Calu3 (cell line): ENCODE measurements at regions not wholly inside any gene's neighbourhood (a gene's known extent, or its start where the extent isn't known, plus 50 kb on each side); places are given as distances from the start of the nearest gene placed in this dataset.
"Not testable (repeated sequence)": the region's sequence is repeated elsewhere in the genome, so short reads cannot be mapped to it uniquely, and the experiment has no call there.

Source experiments
- BruUV-seq: library from RNA; stranded (reverse); fragments of 400-500 nt; replicated peaks from 2 replicates; lab custom pipeline; 2021; lab: Mats Ljungman, UMichigan
- CTCF ChIA-PET: fragments of 300-600 bp; sonication (Branson Sonifier 250); formaldehyde crosslinking; loops from one replicate; lab custom pipeline; 2022; ENCODE audit warnings: antibody characterized with exemption; lab: Charles Lee
- DNase-seq: peaks from one replicate; pipeline ENCODE4 v3.0.0; 2022
- H3K27ac Mint-ChIP-seq: one replicate; pipeline ENCODE4 v1.8.0; 2022; ENCODE audit warnings: mixed read lengths; ENCODE audit not compliant: unreplicated experiment
- H3K27me3 Mint-ChIP-seq: one replicate; pipeline ENCODE4 v1.8.0; 2022; ENCODE audit warnings: mixed read lengths; ENCODE audit not compliant: unreplicated experiment
- H3K36me3 Mint-ChIP-seq: one replicate; pipeline ENCODE4 v1.8.0; 2022; ENCODE audit warnings: mild to moderate bottlenecking, moderate library complexity, mixed read lengths; ENCODE audit not compliant: insufficient read depth, unreplicated experiment
- H3K4me1 Mint-ChIP-seq: one replicate; pipeline ENCODE4 v1.8.0; 2022; ENCODE audit warnings: mild to moderate bottlenecking, low read depth, mixed read lengths; ENCODE audit not compliant: unreplicated experiment
- H3K4me3 Mint-ChIP-seq: one replicate; pipeline ENCODE4 v1.8.0; 2022; ENCODE audit warnings: mild to moderate bottlenecking, low read depth, moderate library complexity, mixed read lengths; ENCODE audit not compliant: unreplicated experiment
- H3K9me3 Mint-ChIP-seq: one replicate; pipeline ENCODE4 v1.8.0; 2022; ENCODE audit warnings: low read depth, mixed read lengths; ENCODE audit not compliant: unreplicated experiment
- CTCF ChIP-seq: fragments of 200-600 bp; IDR thresholded peaks from one replicate; pipeline ENCODE4 v1.8.0; 2022; ENCODE audit warnings: antibody characterized with exemption; ENCODE audit not compliant: unreplicated experiment
- intact Hi-C: fragments of 100-400 bp; cut with micrococcal nuclease; formaldehyde crosslinking; loops from one replicate; pipeline ENCODE4 v1.10.0; 2022; ENCODE audit not compliant: unreplicated experiment

DNA sequence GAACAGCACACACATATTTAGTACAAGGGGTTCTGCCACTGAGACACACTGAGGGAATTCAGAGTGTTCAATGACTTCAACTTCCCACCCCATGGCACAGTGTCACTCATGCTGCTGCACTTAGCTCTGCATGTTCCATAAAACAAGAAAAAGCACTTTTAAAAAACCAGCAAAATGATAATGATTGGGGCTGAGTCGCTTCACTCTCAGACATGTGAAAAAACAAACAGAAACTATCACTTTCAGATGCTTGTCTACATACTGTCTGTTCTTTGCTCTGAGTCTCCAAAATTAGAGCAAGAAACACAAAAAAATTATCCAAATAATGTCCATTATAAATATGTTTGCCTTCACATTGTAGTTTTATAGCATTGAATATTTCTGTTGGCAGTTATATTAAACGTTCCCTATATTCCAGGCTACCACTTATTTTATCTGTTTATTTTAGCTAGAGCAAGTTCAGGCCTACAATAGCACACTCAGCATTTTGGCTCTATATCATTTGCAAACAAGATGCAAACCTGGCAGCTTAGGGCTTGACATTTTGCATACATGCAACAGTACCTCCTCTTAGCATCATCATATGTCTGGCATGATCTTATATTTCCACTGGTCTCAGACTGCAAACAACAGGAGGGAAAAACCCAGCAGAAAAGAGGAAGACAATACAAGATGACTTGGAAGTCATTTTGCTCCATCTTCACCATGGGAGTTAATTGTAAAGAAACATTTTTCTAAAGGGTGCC is 398.8 kb downstream of the HACE1 start:
- TF ChIP-seq CTCF: no peak
- Mint-ChIP-seq H3K9me3 (no peaks in the 10 kb centered on the region), H3K27me3 (no peaks in the 10 kb centered on the region), H3K4me1 (no peaks in the 10 kb centered on the region), H3K36me3 (no peaks in the 10 kb centered on the region), H3K27ac (no peak overlapping the region), H3K4me3 (no peak overlapping the region)
- no TSS peak for BruUV-seq
- DNase-seq: no peak
- intact Hi-C loops: no loop called here
- CTCF ChIA-PET: no interaction called here

DNA sequence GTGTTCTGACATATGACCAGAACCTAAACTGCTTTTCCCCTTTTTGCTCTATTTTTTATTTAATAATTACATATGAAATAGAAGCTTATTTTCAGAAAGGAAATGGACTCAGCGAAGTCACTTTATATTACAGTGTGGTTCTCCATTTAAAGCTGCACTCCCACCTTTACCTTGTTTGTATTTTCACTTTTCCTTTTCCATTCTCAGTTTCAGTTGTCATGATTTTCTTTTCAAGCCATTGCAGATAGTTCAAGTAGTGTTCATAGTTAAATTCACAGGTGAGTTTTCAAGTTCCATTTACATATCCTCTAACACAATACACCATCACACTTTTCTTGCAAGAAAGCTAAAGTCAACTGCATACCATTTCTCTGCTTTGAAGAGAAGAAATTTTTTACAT is 400.2 kb downstream of the HACE1 start:
- no peak overlapping the region for H3K27ac Mint-ChIP-seq
- no peaks in the 10 kb centered on the region for H3K4me1 Mint-ChIP-seq
- H3K4me3 Mint-ChIP-seq: no peak overlapping the region
- CTCF ChIA-PET: interaction anchor here (0.6 kb wide), 1 partner anchor 74 kb away, joined by 3 read pairs; no protein-coding TSS in a partner anchor
- H3K36me3 Mint-ChIP-seq: no peaks in the 10 kb centered on the region
- H3K27me3 Mint-ChIP-seq: no peaks in the 10 kb centered on the region
- BruUV-seq: no TSS peak
- intact Hi-C loops: no loop called here
- no peak for DNase-seq
- no peaks in the 10 kb centered on the region for H3K9me3 Mint-ChIP-seq
- TF ChIP-seq CTCF: no peak

- no peak overlapping the region for H3K4me3 Mint-ChIP-seq
- H3K27ac Mint-ChIP-seq: no peak overlapping the region
- DNase-seq: no peak
- CTCF ChIA-PET: no interaction called here
- no peak for TF ChIP-seq CTCF
- no TSS peak for BruUV-seq
- H3K27me3 Mint-ChIP-seq: no peaks in the 10 kb centered on the region
- no peaks in the 10 kb centered on the region for H3K36me3 Mint-ChIP-seq
- no peaks in the 10 kb centered on the region for H3K4me1 Mint-ChIP-seq
- intact Hi-C loops: no loop called here
- H3K9me3 Mint-ChIP-seq: no peaks in the 10 kb centered on the region
Observed at GRCh38 chr6:104449918-104450317, 409.8 kb downstream of the HACE1 start.

DNA sequence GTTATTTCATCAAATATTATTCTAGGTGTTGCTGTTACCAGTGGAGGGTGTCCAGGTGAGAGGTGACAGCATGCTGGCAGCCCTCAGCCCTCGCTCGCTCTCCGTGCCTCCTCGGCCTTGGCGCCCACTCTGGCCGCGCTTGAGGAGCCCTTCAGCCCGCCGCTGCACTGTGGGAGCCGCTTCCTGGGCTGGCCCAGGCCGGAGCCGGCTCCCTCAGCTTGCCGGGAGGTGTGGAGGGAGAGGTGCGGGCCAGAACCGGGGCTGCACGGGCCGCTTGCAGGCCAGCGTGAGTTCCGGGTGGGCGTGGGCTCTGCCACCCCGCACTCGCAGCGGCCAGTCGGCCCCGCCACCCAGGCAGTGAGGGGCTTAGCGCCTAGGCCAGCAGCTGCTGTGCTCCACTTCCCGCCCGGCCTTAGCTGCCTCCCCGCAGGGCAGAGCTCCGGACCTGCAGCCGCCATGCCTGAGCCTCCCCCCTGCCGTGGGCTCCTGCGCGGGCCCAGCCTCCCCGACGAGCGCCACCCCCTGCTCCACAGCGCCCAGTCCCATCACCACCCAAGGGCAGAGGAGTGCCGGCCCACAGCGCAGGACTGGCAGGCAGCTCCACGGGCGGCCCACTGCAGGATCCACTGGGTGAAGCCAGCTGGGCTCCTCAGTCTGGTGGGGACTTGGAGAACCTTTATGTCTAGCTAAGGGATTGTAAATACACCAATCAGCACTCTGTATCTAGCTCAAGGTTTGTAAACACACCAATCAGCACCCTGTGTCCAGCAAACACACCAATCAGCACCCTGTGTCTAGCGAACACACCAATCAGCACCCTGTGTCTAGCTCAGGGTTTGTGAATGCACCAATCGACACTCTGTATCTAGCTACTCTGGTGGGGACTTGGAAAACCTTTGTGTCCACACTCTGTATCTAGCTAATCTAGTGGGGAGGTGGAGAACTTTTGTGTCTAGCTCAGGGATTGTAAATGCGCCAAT is 413.3 kb downstream of the HACE1 start:
- CTCF ChIA-PET, H3K36me3 Mint-ChIP-seq, H3K4me3 Mint-ChIP-seq, BruUV-seq, H3K27ac Mint-ChIP-seq, DNase-seq, H3K27me3 Mint-ChIP-seq, intact Hi-C loops, H3K9me3 Mint-ChIP-seq, H3K4me1 Mint-ChIP-seq: not testable (repeated sequence)
